ENCODE measurements at regions not wholly inside any gene's neighbourhood (a gene's known extent, or its start where the extent isn't known, plus 50 kb on each side); places are given as distances from the start of the nearest gene placed in this dataset.
"Not testable (repeated sequence)": the region's sequence is repeated elsewhere in the genome, so short reads cannot be mapped to it uniquely, and the experiment has no call there.

- Mint-ChIP-seq H3K27ac (no peak overlapping the region), H3K4me3 (no peak overlapping the region), H3K4me1 (no peaks in the 10 kb centered on the region), H3K36me3 (no peaks in the 10 kb centered on the region), H3K27me3 (no peaks in the 10 kb centered on the region), H3K9me3 (ENCODE audit: low read depth) (peaks cover 4% of the 10 kb centered on the region)
- CTCF ChIA-PET: no interaction called here
- no peak for ATAC-seq
- DNase-seq: no peak
These were observed 831.7 kb upstream of the EPHA5 start for GRCh38 chr4:66501997-66502396.

DNA sequence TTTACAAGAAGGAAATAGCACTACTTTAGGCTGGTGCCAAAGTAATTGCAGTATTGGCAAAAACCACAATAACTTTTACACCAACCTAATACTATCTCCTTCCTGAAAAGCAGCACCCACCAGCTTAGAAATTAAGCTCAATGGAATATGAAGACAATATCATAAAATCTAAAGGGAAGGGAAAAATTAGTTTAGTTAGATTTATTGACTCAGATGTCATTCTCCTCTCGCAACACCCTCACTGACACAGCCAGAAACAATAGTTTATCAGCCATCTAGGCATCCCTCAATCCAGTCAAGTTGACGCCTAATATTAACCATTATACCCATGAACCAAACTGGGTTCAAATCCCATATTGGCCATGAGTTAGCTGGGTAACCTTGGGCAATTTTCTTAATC, 820.4 kb upstream of the EPHA5 start:
- DNase-seq: no peak
- no peaks in the 10 kb centered on the region for H3K9me3 Mint-ChIP-seq (ENCODE audit: low read depth)
- no peak overlapping the region for H3K27ac Mint-ChIP-seq
- no peak overlapping the region for H3K4me3 Mint-ChIP-seq
- CTCF ChIA-PET: no interaction called here
- no peaks in the 10 kb centered on the region for H3K27me3 Mint-ChIP-seq
- H3K36me3 Mint-ChIP-seq: no peaks in the 10 kb centered on the region
- no peak for ATAC-seq
- no peaks in the 10 kb centered on the region for H3K4me1 Mint-ChIP-seq

DNA sequence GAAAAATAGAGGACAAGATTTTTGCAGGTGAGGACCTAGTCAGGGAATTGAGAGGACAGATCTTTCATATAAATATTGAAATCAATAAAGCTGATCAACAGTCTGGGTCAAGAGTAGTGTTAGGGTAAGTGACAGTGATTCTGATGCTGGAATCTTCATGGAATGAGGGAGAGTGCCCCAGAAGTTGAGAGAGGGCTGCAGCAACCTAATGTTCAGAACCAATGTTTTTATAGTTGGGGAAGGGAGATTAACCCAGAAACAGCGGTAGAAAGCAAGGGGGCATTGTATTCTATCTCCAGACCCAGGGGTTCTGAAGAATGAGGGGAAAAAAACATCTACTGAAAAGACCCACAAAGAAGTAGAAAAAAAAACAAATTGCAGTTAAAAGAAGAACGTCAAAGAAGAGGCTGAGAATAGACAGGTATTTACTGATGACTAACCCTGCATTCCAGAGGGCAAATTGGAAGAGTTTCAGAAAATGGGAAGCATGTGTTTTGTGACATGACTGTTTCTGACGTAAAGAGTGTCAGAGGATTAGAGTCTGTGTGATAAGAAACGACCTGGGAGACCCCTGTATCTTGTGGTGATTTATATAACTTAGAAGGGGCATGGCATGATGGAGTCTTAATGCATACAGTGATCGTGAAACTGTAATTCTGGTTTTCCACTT, 819.6 kb upstream of the EPHA5 start:
- Mint-ChIP-seq H3K27ac (no peak overlapping the region), H3K9me3 (ENCODE audit: low read depth) (no peaks in the 10 kb centered on the region), H3K4me3 (no peak overlapping the region), H3K27me3 (no peaks in the 10 kb centered on the region), H3K36me3 (no peaks in the 10 kb centered on the region), H3K4me1 (no peaks in the 10 kb centered on the region)
- CTCF ChIA-PET: no interaction called here
- no peak for ATAC-seq
- no peak for DNase-seq

DNA sequence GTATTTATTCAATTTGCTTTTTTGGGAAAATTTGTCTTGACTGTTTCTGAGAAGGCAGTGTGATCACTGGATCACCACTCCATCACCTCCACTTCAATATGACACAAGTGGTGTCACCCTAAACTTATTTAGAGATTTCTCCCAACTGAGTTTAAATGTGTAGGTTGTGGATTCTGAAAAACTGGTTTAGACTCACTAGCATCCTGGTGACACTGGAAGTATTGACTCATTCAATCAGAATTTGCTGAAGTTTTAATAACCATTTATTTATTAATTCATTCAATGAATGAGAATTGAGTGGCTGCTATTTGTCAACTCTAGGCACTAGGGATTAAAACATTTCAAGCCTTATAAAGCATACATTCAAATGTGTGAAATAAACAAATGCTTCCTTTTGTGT, 819.1 kb upstream of the EPHA5 start:
- CTCF ChIA-PET: no interaction called here
- H3K27me3 Mint-ChIP-seq: no peaks in the 10 kb centered on the region
- no peak overlapping the region for H3K4me3 Mint-ChIP-seq
- DNase-seq: no peak
- H3K36me3 Mint-ChIP-seq: no peaks in the 10 kb centered on the region
- no peaks in the 10 kb centered on the region for H3K4me1 Mint-ChIP-seq
- no peaks in the 10 kb centered on the region for H3K9me3 Mint-ChIP-seq (ENCODE audit: low read depth)
- H3K27ac Mint-ChIP-seq: no peak overlapping the region
- ATAC-seq: no peak

DNA sequence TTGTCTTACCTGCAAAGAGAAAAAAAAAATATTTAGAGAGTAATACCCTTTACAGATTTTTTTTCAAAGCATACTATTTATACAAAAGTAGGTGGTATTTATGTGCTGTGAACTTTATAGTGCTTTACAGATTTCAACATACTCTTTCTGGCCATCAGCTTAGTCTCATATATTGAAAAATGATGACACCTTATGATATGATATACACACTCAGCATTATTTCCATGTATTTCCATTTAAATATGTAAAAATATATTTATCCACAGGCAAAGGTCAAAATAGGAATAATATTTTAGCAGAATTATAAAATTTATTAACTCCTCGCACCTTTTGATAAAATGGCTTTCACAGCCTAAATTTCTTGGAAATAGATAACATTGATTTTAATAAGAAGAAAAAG, 815.8 kb upstream of the EPHA5 start:
- H3K4me1 Mint-ChIP-seq: no peaks in the 10 kb centered on the region
- H3K4me3 Mint-ChIP-seq: no peak overlapping the region
- H3K36me3 Mint-ChIP-seq: no peaks in the 10 kb centered on the region
- CTCF ChIA-PET: no interaction called here
- DNase-seq: no peak
- H3K27ac Mint-ChIP-seq: no peak overlapping the region
- ATAC-seq: no peak
- H3K9me3 Mint-ChIP-seq (ENCODE audit: low read depth): no peaks in the 10 kb centered on the region
- H3K27me3 Mint-ChIP-seq: no peaks in the 10 kb centered on the region

- CTCF ChIA-PET: no interaction called here
- no peak for DNase-seq
- Mint-ChIP-seq H3K27me3 (no peaks in the 10 kb centered on the region), H3K36me3 (no peaks in the 10 kb centered on the region), H3K4me1 (no peaks in the 10 kb centered on the region), H3K9me3 (ENCODE audit: low read depth) (peaks cover 3% of the 10 kb centered on the region), H3K4me3 (no peak overlapping the region), H3K27ac (no peak overlapping the region)
- no peak for ATAC-seq
These were observed 811.9 kb upstream of the EPHA5 start for GRCh38 chr4:66482186-66482585.

DNA sequence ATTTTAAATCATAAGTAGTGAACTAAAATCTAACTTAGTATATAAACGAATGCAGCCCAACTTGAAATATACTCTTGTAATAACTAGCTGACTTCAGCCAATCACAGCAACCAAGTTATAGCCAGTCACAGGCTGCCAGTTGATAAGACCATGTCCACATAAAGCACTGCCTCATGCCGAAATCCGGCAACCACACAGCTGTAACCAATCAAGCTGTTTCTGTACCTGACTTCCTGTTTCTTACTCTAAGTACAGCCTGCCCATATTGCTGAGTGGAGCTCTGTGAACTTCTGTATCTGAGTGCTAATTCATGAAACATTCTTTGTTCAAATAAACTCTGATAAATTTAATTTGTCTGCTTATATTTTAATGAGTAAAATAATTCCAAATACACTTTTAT, 805.3 kb upstream of the EPHA5 start:
- H3K36me3 Mint-ChIP-seq: no peaks in the 10 kb centered on the region
- H3K27ac Mint-ChIP-seq: no peak overlapping the region
- ATAC-seq (no peak), DNase-seq (no peak)
- peaks cover 9% of the 10 kb centered on the region for H3K9me3 Mint-ChIP-seq (ENCODE audit: low read depth)
- no peak overlapping the region for H3K4me3 Mint-ChIP-seq
- H3K27me3 Mint-ChIP-seq: no peaks in the 10 kb centered on the region
- CTCF ChIA-PET: no interaction called here
- no peaks in the 10 kb centered on the region for H3K4me1 Mint-ChIP-seq

GRCh38 chr4:66465111-66465510, 794.8 kb upstream of the EPHA5 start:
- no peaks in the 10 kb centered on the region for H3K36me3 Mint-ChIP-seq
- H3K9me3 Mint-ChIP-seq (ENCODE audit: low read depth): peaks cover 13% of the 10 kb centered on the region
- DNase-seq: no peak
- H3K27me3 Mint-ChIP-seq: no peaks in the 10 kb centered on the region
- no peak for ATAC-seq
- CTCF ChIA-PET: no interaction called here
- no peaks in the 10 kb centered on the region for H3K4me1 Mint-ChIP-seq
- H3K4me3 Mint-ChIP-seq: no peak overlapping the region
- no peak overlapping the region for H3K27ac Mint-ChIP-seq

DNA sequence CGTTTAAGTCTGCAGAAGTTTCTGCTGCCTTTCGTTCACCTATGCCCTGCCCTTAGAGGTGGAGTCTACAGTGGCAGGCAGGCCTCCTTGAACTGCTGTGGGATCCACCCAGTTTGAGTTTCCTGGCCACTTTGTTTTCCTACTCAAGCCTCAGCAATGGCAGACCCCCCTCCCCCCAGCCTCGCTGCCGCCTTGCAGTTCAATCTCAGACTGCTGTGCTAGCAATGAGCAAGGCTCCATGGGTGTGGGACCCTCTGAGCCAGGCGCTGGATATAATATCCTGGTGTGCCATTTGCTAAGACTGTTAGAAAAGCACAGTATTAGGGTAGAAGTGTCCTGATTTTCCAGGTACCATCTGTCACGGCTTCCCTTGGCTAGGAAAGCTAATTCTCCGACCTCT, 792.6 kb upstream of the EPHA5 start:
- ATAC-seq, H3K4me3 Mint-ChIP-seq, DNase-seq, CTCF ChIA-PET, H3K27me3 Mint-ChIP-seq, H3K4me1 Mint-ChIP-seq, H3K36me3 Mint-ChIP-seq, H3K27ac Mint-ChIP-seq: not testable (repeated sequence)
- peaks cover 13% of the 10 kb centered on the region for H3K9me3 Mint-ChIP-seq (ENCODE audit: low read depth)

GRCh38 chr4:66451741-66452140, 781.5 kb upstream of the EPHA5 start:
- CTCF ChIA-PET: no interaction called here
- DNase-seq (no peak), ATAC-seq (no peak)
- H3K27ac Mint-ChIP-seq: no peak overlapping the region
- H3K4me3 Mint-ChIP-seq: no peak overlapping the region
- H3K4me1 Mint-ChIP-seq: no peaks in the 10 kb centered on the region
- H3K27me3 Mint-ChIP-seq: no peaks in the 10 kb centered on the region
- no peaks in the 10 kb centered on the region for H3K36me3 Mint-ChIP-seq
- H3K9me3 Mint-ChIP-seq (ENCODE audit: low read depth): peaks cover 2% of the 10 kb centered on the region

DNA sequence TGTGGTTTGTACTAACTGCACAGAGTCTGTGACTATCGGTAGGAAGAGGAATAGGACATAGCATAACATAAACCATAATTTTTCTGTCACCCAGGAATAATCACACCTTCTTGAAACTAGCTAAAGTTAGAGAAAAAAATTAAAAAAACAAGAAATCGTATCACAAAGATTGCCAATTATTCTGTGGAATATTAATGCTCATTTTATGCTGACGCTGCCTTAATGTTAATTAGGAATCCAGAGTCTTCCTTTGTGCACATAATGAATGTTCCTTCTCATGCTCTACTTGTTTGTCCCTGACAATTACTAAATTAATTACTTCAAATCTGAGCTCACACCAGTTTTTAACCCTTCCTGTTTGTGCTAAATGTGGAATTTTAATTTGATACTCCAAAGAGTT, 772.7 kb upstream of the EPHA5 start:
- Mint-ChIP-seq H3K27me3 (no peaks in the 10 kb centered on the region), H3K36me3 (no peaks in the 10 kb centered on the region), H3K27ac (no peak overlapping the region), H3K4me1 (no peaks in the 10 kb centered on the region), H3K4me3 (no peak overlapping the region), H3K9me3 (ENCODE audit: low read depth) (no peaks in the 10 kb centered on the region)
- ATAC-seq: no peak
- CTCF ChIA-PET: no interaction called here
- no peak for DNase-seq

DNA sequence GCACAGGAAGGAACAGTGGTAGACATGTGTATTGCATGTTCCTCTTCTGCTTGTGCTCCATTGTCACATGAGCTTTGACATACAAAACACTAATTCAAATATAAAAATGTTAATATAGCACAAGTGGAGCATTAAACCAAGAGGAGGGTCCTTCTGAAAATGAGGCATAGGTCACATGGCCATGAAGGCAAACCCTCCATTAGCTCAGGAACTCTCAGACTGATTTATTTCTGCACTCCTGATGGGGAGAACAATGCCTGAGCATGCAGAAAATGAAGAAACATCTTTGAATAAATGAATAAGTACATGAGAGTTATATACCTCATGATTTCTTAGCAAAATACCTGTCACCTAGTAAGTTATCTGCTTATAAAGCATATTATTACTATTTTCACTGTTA, 769.2 kb upstream of the EPHA5 start:
- CTCF ChIA-PET: no interaction called here
- Mint-ChIP-seq H3K36me3 (no peaks in the 10 kb centered on the region), H3K27me3 (no peaks in the 10 kb centered on the region), H3K4me1 (no peaks in the 10 kb centered on the region), H3K9me3 (ENCODE audit: low read depth) (peaks cover 6% of the 10 kb centered on the region), H3K4me3 (no peak overlapping the region), H3K27ac (no peak overlapping the region)
- DNase-seq (no peak), ATAC-seq (no peak)

- no peak overlapping the region for H3K4me3 Mint-ChIP-seq
- no peaks in the 10 kb centered on the region for H3K36me3 Mint-ChIP-seq
- ATAC-seq: no peak
- H3K4me1 Mint-ChIP-seq: no peaks in the 10 kb centered on the region
- no peaks in the 10 kb centered on the region for H3K27me3 Mint-ChIP-seq
- H3K27ac Mint-ChIP-seq: no peak overlapping the region
- CTCF ChIA-PET: no interaction called here
- DNase-seq: no peak
- peaks cover 11% of the 10 kb centered on the region for H3K9me3 Mint-ChIP-seq (ENCODE audit: low read depth)
These were observed 763.4 kb upstream of the EPHA5 start for GRCh38 chr4:66433706-66434105.

DNA sequence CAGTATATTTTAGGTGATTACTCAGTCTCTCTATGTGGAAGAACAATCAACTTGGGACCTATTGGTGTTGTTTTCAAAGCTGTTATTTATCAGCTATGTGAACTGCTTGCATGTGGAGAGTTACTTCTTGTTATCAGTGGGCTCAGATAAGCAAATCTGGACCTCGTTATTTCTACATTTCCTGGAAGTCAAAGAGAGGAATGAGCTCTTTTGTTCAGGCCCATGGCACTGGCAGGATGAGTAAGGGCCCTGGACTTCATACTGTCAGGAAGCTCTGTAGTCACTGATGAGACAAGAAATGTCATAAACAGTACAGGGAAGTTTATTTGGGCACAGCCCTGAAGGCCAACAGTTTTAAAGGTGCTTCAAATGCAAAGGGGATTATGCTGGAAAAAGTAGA, 760.6 kb upstream of the EPHA5 start:
- CTCF ChIA-PET: no interaction called here
- H3K36me3 Mint-ChIP-seq: no peaks in the 10 kb centered on the region
- ATAC-seq (no peak), DNase-seq (no peak)
- H3K27ac Mint-ChIP-seq: no peak overlapping the region
- no peaks in the 10 kb centered on the region for H3K4me1 Mint-ChIP-seq
- H3K27me3 Mint-ChIP-seq: no peaks in the 10 kb centered on the region
- no peak overlapping the region for H3K4me3 Mint-ChIP-seq
- peaks cover 8% of the 10 kb centered on the region for H3K9me3 Mint-ChIP-seq (ENCODE audit: low read depth)

DNA sequence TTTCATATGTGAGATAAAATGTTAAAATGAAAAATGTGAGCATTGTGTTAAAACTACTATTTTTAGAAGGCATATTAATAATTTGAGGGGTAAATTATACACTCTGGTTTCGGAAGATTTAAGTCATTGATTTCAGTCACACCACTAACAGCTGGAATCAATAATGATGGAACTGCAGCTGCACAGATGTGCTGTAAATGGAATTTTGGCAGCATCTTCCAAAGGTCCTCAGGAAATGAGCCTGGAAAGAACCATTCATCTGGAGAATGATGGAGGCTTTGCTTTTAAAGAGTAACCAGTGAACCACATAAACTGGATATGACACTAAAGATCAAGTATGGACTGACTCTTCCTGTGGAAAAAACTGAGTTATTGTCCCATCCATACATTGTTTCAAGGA, 759.0 kb upstream of the EPHA5 start:
- H3K36me3 Mint-ChIP-seq: no peaks in the 10 kb centered on the region
- CTCF ChIA-PET: no interaction called here

More for the DNA sequence above, 759.0 kb upstream of the EPHA5 start:
- H3K4me3 Mint-ChIP-seq: no peak overlapping the region
- ATAC-seq: no peak
- H3K27me3 Mint-ChIP-seq: no peaks in the 10 kb centered on the region
- H3K9me3 Mint-ChIP-seq (ENCODE audit: low read depth): peaks cover 3% of the 10 kb centered on the region
- no peak overlapping the region for H3K27ac Mint-ChIP-seq
- H3K4me1 Mint-ChIP-seq: no peaks in the 10 kb centered on the region
- DNase-seq: no peak

Data from activated CD8-positive, alpha-beta memory T cell treated with anti-CD3 and anti-CD28 coated beads, Interleukin-2, amount 10 ng/mL, durations not matched to agents 7 days and 5 days (primary cell).